ENCODE measurements at regions not wholly inside any gene's neighbourhood (a gene's known extent, or its start where the extent isn't known, plus 50 kb on each side); places are given as distances from the start of the nearest gene placed in this dataset.
"Not testable (repeated sequence)": the region's sequence is repeated elsewhere in the genome, so short reads cannot be mapped to it uniquely, and the experiment has no call there.

GRCh38 chr13:103960001-103960400, 893.8 kb upstream of the SLC10A2 start:
- no peak for DNase-seq

- no peak for DNase-seq
Observed at GRCh38 chr13:103958691-103959090, 892.5 kb upstream of the SLC10A2 start.

- DNase-seq, result no peak
Observed at GRCh38 chr13:103957939-103958338, 891.7 kb upstream of the SLC10A2 start.

GRCh38 chr13:103953859-103954258, 887.6 kb upstream of the SLC10A2 start:
- no peak for DNase-seq

- no peak for DNase-seq
Observed at GRCh38 chr13:103952183-103952582, 886.0 kb upstream of the SLC10A2 start.

GRCh38 chr13:103948426-103948825, 882.2 kb upstream of the SLC10A2 start:
- DNase-seq, result no peak

- no peak for DNase-seq
Observed at GRCh38 chr13:103945836-103946235, 879.6 kb upstream of the SLC10A2 start.

- no peak for DNase-seq
Observed at GRCh38 chr13:103941506-103942140, 875.4 kb upstream of the SLC10A2 start.

GRCh38 chr13:103935117-103935516, 868.9 kb upstream of the SLC10A2 start:
- DNase-seq, result no peak

GRCh38 chr13:103931885-103932284, 865.7 kb upstream of the SLC10A2 start:
- DNase-seq, result no peak

- no peak for DNase-seq
Observed at GRCh38 chr13:103931331-103931845, 865.2 kb upstream of the SLC10A2 start.

- no peak for DNase-seq
Observed at GRCh38 chr13:103926118-103926517, 859.9 kb upstream of the SLC10A2 start.

GRCh38 chr13:103908911-103909310, 842.7 kb upstream of the SLC10A2 start:
- no peak for DNase-seq

GRCh38 chr13:103908274-103908673, 842.1 kb upstream of the SLC10A2 start:
- DNase-seq, result no peak

- DNase-seq, result no peak
Observed at GRCh38 chr13:103903790-103904189, 837.6 kb upstream of the SLC10A2 start.

GRCh38 chr13:103898481-103898880, 832.3 kb upstream of the SLC10A2 start:
- no peak for DNase-seq

GRCh38 chr13:103895835-103896531, 829.8 kb upstream of the SLC10A2 start:
- no peak for DNase-seq

- DNase-seq, result no peak
Observed at GRCh38 chr13:103894626-103895025, 828.4 kb upstream of the SLC10A2 start.

- DNase-seq, result no peak
Observed at GRCh38 chr13:103884101-103884723, 818.0 kb upstream of the SLC10A2 start.

- DNase-seq, result no peak
Observed at GRCh38 chr13:103883698-103884097, 817.5 kb upstream of the SLC10A2 start.

GRCh38 chr13:103883164-103883563, 816.9 kb upstream of the SLC10A2 start:
- DNase-seq, result peak; percentile 16

- not testable (repeated sequence) for DNase-seq
Observed at GRCh38 chr13:103880146-103880545, 813.9 kb upstream of the SLC10A2 start.

- no peak for DNase-seq
Observed at GRCh38 chr13:103878891-103879605, 812.8 kb upstream of the SLC10A2 start.
